IMR-90 (cell line): ENCODE measurements at regions not wholly inside any gene's neighbourhood (a gene's known extent, or its start where the extent isn't known, plus 50 kb on each side); places are given as distances from the start of the nearest gene placed in this dataset.

ENCODE experiments used
- FOS ChIP-seq: fragments of 150-350 bp; IDR thresholded peaks from 2 replicates; pipeline ENCODE4 v1.6.1; 2016; ENCODE audit warnings: low read depth, low read length
- MXI1 ChIP-seq: IDR thresholded peaks from 2 replicates; pipeline ENCODE4 v1.6.1; 2012; ENCODE audit warnings: low read depth, mild to moderate bottlenecking, low read length, moderate library complexity, borderline replicate concordance
- POLR2A ChIP-seq: IDR thresholded peaks from 2 replicates; pipeline ENCODE4 v1.6.1; 2012; ENCODE audit warnings: mild to moderate bottlenecking, low read depth, low read length
- RCOR1 ChIP-seq: IDR thresholded peaks from 2 replicates; pipeline ENCODE4 v1.6.1; 2012; ENCODE audit warnings: mild to moderate bottlenecking, low read length, improper control_type of control experiment; ENCODE audit not compliant: insufficient replicate concordance
- SMC3 ChIP-seq: fragments of 150-350 bp; IDR thresholded peaks from 2 replicates; pipeline ENCODE4 v1.6.1; 2016; ENCODE audit warnings: low read depth, mild to moderate bottlenecking, antibody characterized with exemption, low read length, moderate library complexity
- TF ChIP-seq, protein P1 (sequence below): conservative IDR thresholded peaks from 2 replicates; pipeline ENCODE4 v1.5.1; 2012; ENCODE audit warnings: mild to moderate bottlenecking, low read depth, low read length, improper control_type of control experiment
- TF ChIP-seq, protein P2 (sequence below): fragments of 150-350 bp; IDR thresholded peaks from 2 replicates; pipeline ENCODE4 v1.6.1; 2016; ENCODE audit warnings: low read depth, mild to moderate bottlenecking, low read length, moderate library complexity, borderline replicate concordance
- TF ChIP-seq, protein P3 (sequence below): fragments of 150-350 bp; IDR thresholded peaks from 2 replicates; pipeline ENCODE4 v1.6.1; 2017; ENCODE audit warnings: mild to moderate bottlenecking, antibody characterized with exemption, low read length, low read depth

DNA sequence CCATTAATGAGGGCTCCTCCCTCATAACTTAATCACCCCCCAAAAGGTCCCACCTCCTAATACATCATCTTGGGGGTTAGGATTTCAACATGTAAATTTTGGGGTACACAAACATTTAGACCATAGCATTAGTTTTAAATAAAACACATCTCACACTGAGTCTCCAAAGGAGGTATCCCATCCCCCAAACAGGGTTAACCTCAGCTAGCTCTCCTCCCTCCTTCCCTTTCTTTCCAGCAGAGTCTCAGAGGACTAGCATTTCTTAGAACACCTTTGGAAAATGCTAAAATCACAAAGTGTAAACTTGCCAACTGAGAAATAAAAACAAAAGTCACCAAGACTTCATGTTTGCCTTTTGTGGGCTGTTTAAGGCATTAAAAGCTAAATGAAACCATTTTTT lies 51.2 kb upstream of the FOXB1 start:
- TF ChIP-seq POLR2A (no peak), MXI1 (no peak), RCOR1 (no peak), SMC3 (no peak), FOS (no peak)
- TF ChIP-seq, protein P1, sequence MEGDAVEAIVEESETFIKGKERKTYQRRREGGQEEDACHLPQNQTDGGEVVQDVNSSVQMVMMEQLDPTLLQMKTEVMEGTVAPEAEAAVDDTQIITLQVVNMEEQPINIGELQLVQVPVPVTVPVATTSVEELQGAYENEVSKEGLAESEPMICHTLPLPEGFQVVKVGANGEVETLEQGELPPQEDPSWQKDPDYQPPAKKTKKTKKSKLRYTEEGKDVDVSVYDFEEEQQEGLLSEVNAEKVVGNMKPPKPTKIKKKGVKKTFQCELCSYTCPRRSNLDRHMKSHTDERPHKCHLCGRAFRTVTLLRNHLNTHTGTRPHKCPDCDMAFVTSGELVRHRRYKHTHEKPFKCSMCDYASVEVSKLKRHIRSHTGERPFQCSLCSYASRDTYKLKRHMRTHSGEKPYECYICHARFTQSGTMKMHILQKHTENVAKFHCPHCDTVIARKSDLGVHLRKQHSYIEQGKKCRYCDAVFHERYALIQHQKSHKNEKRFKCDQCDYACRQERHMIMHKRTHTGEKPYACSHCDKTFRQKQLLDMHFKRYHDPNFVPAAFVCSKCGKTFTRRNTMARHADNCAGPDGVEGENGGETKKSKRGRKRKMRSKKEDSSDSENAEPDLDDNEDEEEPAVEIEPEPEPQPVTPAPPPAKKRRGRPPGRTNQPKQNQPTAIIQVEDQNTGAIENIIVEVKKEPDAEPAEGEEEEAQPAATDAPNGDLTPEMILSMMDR, result no peak
- TF ChIP-seq, protein P2, sequence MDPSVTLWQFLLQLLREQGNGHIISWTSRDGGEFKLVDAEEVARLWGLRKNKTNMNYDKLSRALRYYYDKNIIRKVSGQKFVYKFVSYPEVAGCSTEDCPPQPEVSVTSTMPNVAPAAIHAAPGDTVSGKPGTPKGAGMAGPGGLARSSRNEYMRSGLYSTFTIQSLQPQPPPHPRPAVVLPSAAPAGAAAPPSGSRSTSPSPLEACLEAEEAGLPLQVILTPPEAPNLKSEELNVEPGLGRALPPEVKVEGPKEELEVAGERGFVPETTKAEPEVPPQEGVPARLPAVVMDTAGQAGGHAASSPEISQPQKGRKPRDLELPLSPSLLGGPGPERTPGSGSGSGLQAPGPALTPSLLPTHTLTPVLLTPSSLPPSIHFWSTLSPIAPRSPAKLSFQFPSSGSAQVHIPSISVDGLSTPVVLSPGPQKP, result no peak
- TF ChIP-seq, protein P3, sequence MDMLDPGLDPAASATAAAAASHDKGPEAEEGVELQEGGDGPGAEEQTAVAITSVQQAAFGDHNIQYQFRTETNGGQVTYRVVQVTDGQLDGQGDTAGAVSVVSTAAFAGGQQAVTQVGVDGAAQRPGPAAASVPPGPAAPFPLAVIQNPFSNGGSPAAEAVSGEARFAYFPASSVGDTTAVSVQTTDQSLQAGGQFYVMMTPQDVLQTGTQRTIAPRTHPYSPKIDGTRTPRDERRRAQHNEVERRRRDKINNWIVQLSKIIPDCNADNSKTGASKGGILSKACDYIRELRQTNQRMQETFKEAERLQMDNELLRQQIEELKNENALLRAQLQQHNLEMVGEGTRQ, result no peak
